ENCODE measurements at regions not wholly inside any gene's neighbourhood (a gene's known extent, or its start where the extent isn't known, plus 50 kb on each side); places are given as distances from the start of the nearest gene placed in this dataset.
"Not testable (repeated sequence)": the region's sequence is repeated elsewhere in the genome, so short reads cannot be mapped to it uniquely, and the experiment has no call there.

DNA sequence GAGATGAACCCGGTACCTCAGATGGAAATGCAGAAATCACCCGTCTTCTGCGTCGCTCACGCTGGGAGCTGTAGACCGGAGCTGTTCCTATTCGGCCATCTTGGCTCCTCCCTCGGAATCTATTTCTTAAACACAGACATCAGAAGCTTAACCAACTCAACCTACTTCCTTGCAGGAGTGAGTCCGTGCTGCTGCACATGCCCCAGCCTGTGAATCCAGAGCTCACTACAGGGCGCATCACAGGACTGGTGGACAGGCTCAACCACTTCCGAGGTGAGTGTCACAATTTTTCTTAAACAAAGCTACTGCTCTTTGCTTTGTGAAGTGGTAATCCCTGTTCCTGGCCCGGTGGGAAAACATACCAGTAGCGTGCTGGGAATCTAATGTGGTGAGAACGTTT is 353.4 kb downstream of the SRGAP2C start:
- not testable (repeated sequence) for H3K4me3 ChIP-seq (ENCODE audit: low read length); H3K27me3 ChIP-seq (ENCODE audit: insufficient read depth, low read length); H3K9me3 ChIP-seq (ENCODE audit: low read depth, low read length); H3K4me1 ChIP-seq (ENCODE audit: insufficient read depth, low read length)

DNA sequence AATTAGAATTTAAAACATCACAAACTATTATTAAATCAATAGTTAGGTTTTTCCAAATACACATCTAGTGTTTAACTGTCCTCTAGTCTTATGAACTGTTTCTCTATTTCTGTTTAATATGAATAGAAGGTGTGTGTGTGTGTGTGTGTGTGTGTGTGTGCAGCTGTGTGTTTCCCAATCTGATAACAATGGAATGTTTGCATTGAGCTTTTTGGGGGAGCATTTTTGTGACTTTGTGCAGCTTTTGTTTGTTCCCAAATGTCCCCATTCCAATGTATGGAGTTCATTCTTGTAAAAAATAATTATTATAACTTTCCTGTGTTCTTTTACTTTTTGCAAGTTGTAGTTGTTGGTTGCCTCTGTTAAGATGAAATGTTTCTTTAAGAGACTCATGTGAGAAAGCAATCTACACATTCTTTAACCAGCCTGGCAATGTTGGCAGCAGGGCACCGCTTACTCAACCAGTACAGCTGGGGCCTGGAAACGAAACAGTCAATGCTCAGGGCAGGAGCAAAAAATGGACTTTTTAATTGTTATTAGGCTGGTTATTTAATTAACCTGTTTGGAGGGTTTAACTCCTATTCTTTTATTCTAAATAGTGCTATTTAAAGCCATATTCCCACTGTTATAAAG is 354.3 kb downstream of the SRGAP2C start:
- Histone ChIP-seq H3K9me3 (ENCODE audit: low read depth, low read length) (no peaks in the 10 kb centered on the region), H3K27me3 (ENCODE audit: insufficient read depth, low read length) (no peaks in the 10 kb centered on the region), H3K4me3 (ENCODE audit: low read length) (no peak overlapping the region), H3K4me1 (ENCODE audit: insufficient read depth, low read length) (no peaks in the 10 kb centered on the region)

DNA sequence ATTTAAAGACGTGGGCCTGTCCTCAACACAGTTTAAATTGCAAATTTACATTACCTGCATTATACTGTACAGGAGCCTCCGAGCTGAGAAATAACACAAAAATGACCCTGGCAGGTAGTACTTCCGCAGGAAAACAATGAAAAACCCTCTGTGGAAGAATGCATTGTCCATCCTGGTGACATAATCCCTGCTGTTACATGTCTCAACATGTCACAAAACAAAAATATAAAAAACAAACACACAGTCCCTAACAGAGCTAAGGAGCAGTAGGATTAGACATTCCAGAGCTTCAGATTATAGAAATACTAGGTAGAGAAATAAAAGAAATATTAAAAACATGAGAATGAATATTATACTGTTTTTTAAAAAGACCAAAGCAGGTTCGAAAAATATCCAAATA is 359.2 kb downstream of the SRGAP2C start:
- not testable (repeated sequence) for H3K4me1 ChIP-seq (ENCODE audit: insufficient read depth, low read length); H3K27me3 ChIP-seq (ENCODE audit: insufficient read depth, low read length); H3K4me3 ChIP-seq (ENCODE audit: low read length); H3K9me3 ChIP-seq (ENCODE audit: low read depth, low read length)

DNA sequence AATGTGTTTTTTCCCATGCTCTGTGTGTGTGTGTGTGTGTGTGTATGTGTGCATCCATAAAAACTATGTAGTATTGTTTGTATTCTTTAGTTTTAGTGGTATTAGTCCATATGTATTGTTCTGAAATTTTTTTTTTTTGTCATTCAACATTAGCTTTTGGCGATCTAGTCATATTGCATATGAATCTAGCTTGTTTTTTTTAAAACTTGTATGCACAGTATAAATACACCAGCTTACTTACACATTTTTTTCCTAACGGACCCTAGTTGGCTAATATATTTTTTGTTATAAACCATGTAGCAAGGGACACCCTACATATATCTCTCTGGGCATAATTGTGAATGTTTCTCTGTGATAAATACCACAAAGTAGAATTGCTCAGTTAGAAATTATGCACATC is 359.7 kb downstream of the SRGAP2C start:
- Histone ChIP-seq H3K4me3 (ENCODE audit: low read length) (no peak overlapping the region), H3K4me1 (ENCODE audit: insufficient read depth, low read length) (no peaks in the 10 kb centered on the region), H3K9me3 (ENCODE audit: low read depth, low read length) (no peaks in the 10 kb centered on the region), H3K27me3 (ENCODE audit: insufficient read depth, low read length) (no peaks in the 10 kb centered on the region)

DNA sequence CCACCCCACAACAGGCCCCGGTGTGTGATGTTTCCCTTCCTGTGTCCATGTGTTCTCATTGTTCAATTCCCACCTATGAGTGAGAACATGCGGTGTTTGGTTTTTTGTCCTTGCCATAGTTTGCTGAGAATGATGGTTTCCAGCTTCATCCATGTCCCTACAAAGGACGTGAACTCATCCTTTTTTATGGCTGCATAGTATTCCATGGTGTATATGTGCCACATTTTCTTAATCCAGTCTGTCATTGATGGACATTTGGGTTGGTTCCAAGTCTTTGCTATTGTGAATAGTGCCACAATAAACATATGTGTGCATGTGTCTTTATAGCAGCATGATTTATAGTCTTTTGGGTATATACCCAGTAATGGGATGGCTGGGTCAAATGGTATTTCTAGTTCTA is 361.1 kb downstream of the SRGAP2C start:
- not testable (repeated sequence) for H3K4me1 ChIP-seq (ENCODE audit: insufficient read depth, low read length); H3K27me3 ChIP-seq (ENCODE audit: insufficient read depth, low read length); H3K9me3 ChIP-seq (ENCODE audit: low read depth, low read length); H3K4me3 ChIP-seq (ENCODE audit: low read length)

DNA sequence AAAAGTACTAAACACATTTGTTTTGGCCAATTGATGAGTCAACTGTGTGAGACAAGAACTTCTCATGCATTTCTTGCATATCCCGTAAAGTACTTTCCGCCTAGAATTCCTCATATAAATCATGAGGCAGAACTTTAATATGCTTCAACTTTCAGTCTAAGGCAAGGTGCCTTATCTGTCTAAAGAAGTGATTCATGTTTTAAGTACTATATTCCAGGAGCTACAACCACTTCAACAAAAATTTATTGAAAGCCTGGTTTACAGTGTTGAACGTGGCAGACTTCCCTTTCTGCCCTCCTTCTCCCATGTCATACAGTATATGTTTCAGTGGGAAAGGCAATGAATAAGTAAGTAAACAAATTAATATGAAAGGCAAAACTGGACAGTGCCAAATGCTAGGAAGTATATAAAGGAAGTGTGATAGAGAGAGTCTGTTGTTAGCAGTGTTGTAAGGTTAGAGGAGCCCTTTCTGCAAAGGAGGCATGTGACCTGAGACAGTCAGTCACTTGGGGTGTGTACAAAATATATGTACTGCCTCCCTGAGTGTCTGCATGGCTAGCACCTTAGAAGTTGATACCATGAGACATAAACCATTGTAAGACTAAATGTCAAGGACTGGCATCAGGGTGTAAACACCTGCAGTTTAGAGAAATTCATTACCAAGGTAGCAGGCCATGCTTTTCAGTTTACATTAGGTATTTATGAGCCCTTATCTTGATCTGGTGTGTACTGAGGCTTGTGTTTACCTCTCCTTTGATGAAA is 362.2 kb downstream of the SRGAP2C start:
- Histone ChIP-seq H3K4me3 (ENCODE audit: low read length) (no peak overlapping the region), H3K4me1 (ENCODE audit: insufficient read depth, low read length) (peaks cover 4% of the 10 kb centered on the region), H3K27me3 (ENCODE audit: insufficient read depth, low read length) (no peaks in the 10 kb centered on the region), H3K9me3 (ENCODE audit: low read depth, low read length) (no peaks in the 10 kb centered on the region)

DNA sequence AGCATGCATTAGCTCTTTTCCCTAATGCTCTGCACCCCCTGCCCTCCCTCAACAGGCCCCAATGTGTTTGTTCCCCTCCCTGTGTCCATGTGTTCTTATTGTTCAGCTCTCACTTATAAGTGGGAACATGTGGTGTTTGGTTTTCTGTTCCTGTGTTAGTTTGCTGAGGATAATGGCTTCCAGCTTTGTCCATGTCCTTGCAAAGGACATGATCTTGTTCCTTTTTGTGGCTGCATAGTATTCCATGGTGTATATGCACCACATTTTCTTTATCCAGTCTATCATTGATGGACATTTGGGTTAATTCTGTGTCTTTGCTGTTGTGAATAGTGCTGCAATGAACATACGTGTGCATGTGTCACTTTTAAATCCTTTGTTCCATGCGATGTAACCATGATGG is 363.0 kb downstream of the SRGAP2C start:
- not testable (repeated sequence) for H3K27me3 ChIP-seq (ENCODE audit: insufficient read depth, low read length); H3K4me1 ChIP-seq (ENCODE audit: insufficient read depth, low read length); H3K4me3 ChIP-seq (ENCODE audit: low read length)

DNA sequence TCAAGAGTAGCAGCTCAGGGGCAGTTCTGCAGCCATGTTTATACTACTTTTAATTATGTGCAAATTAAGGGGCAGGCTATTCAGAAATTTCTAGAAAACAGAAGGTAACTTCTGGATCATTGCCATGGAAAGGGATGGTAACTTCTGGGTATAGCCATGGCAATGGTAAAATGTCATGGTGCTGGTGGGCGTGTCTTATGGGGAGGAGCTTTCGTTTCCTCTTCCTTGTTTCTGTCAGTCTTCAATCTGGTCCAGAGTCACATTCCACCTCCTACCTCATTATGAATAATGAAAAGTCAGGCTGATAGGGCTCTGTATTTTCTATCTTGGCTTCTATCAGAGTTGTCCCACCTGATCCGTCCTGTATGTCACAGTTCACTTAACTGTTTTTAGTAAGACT is 366.0 kb downstream of the SRGAP2C start:
- not testable (repeated sequence) for H3K27me3 ChIP-seq (ENCODE audit: insufficient read depth, low read length); H3K4me1 ChIP-seq (ENCODE audit: insufficient read depth, low read length); H3K9me3 ChIP-seq (ENCODE audit: low read depth, low read length); H3K4me3 ChIP-seq (ENCODE audit: low read length)

More for the DNA sequence above, 363.0 kb downstream of the SRGAP2C start:
- not testable (repeated sequence) for H3K9me3 ChIP-seq (ENCODE audit: low read depth, low read length)

DNA sequence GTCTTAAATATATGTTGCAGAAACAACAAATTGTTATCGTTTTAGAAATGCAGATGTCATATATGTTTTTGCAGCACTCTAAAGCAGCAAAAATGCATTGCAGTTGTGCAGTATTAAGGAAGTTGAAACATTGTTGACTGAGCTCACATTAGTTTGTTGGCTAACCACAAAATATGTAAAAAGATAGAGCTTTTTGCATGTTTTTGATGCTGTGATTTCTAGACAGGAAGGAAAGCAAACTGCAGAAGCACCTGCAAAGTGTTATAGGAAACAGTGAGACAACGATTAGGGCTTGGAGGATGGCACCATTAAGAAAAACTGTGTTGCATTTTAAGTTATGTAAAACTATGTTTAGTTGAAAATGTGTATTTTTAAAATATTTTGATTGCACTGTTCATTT is 366.7 kb downstream of the SRGAP2C start:
- not testable (repeated sequence) for H3K4me1 ChIP-seq (ENCODE audit: insufficient read depth, low read length); H3K27me3 ChIP-seq (ENCODE audit: insufficient read depth, low read length); H3K4me3 ChIP-seq (ENCODE audit: low read length); H3K9me3 ChIP-seq (ENCODE audit: low read depth, low read length)

DNA sequence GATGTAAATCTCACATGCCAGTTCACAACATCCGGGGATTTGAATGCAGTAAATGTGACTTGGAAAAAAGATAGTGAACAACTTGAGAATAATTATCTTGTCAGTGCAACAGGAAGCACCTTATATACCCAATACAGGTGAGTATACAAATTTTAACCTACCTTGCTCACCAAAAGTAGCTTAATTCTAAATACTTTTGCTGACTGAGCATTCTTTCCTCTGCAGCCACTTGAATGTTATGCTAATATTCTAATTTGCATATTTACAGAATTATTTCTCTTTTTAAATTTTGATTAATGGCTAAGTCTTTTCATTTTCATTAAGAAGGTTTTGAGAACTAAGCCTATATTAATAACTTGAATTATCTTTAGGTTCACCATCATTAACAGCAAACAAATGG is 371.8 kb downstream of the SRGAP2C start:
- H3K27me3 ChIP-seq (ENCODE audit: insufficient read depth, low read length); H3K4me1 ChIP-seq (ENCODE audit: insufficient read depth, low read length); H3K4me3 ChIP-seq (ENCODE audit: low read length); H3K9me3 ChIP-seq (ENCODE audit: low read depth, low read length): not testable (repeated sequence)

DNA sequence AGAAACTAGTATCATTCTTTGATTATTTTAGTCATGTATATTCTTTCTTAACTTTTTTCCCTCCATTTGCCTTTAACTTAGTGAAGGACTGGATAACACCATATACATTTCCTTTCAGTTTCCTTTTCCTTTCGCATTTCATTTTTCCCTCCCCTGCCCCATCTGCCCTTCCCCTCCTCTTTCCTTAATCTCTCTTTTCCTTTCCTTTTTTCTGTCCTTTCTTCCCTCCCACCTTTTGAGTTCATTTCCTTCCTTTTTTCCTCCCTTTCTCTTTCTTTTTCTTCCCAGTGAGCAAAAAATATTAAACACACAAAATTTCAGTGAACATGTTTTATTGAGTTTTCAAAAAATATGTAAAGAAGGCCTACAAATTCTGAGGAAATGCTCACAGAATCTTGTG is 373.3 kb downstream of the SRGAP2C start:
- not testable (repeated sequence) for H3K4me3 ChIP-seq (ENCODE audit: low read length); H3K27me3 ChIP-seq (ENCODE audit: insufficient read depth, low read length); H3K9me3 ChIP-seq (ENCODE audit: low read depth, low read length); H3K4me1 ChIP-seq (ENCODE audit: insufficient read depth, low read length)

DNA sequence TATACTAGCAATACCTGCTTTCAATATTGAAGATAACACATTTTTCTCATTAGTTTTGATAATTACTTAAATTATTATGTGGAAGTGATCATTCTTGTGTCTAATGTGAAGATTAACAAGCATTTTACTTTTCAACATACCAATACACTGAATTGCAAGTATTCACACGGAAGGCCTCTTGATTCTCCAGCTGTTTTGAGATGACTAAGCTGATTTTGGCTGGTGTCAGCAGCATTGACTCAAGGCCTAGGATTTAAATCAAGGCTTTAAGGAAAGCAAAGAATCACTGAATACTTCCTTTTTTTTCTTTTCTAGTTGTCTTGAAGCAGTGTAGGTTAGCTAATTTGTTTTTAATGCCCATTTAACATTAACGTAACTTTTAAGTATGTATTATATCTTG is 373.7 kb downstream of the SRGAP2C start:
- Histone ChIP-seq H3K9me3 (ENCODE audit: low read depth, low read length) (no peaks in the 10 kb centered on the region), H3K4me3 (ENCODE audit: low read length) (no peak overlapping the region), H3K4me1 (ENCODE audit: insufficient read depth, low read length) (no peaks in the 10 kb centered on the region), H3K27me3 (ENCODE audit: insufficient read depth, low read length) (no peaks in the 10 kb centered on the region)

DNA sequence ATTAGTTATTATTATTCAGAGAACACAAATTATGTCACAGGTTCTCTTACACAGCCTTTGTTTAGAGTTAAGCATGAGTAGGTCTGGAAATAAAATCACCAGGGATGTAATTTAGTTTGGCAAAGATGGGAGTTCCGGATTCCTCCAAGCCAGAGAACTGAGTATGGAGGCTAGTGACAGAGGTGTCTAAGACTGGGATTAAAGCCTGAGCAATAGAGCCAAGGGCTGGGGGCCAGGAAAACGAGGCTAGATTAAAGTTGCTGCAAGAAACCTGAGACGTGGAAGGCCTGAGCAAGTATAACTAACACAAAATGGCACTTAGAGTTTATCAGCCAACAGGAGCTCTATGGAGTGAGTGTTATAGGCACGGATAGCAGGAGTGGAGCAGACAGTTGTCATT is 381.6 kb downstream of the SRGAP2C start:
- Histone ChIP-seq H3K9me3 (ENCODE audit: low read depth, low read length) (no peaks in the 10 kb centered on the region), H3K4me1 (ENCODE audit: insufficient read depth, low read length) (no peaks in the 10 kb centered on the region), H3K27me3 (ENCODE audit: insufficient read depth, low read length) (no peaks in the 10 kb centered on the region), H3K4me3 (ENCODE audit: low read length) (no peak overlapping the region)

DNA sequence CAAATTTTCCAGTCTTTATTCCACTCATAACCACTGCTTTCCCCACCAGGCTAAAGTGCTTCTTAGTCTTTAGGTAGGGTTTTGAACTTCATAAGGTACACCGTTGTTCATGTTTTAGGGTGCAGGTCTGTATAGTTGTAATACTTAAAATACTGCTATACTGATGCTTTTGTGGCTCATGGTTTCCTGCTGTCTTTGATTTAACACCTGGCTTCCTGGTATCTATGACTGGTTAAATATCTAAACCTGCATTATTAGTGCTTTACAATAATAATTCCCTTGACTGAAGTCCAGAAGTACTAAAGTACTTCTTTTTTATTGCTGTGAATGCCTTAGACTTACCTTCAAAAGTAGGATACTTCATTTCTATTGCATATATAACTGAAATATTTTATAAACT is 384.7 kb downstream of the SRGAP2C start:
- Histone ChIP-seq H3K4me1 (ENCODE audit: insufficient read depth, low read length) (no peaks in the 10 kb centered on the region), H3K9me3 (ENCODE audit: low read depth, low read length) (no peaks in the 10 kb centered on the region), H3K27me3 (ENCODE audit: insufficient read depth, low read length) (no peaks in the 10 kb centered on the region), H3K4me3 (ENCODE audit: low read length) (no peak overlapping the region)

DNA sequence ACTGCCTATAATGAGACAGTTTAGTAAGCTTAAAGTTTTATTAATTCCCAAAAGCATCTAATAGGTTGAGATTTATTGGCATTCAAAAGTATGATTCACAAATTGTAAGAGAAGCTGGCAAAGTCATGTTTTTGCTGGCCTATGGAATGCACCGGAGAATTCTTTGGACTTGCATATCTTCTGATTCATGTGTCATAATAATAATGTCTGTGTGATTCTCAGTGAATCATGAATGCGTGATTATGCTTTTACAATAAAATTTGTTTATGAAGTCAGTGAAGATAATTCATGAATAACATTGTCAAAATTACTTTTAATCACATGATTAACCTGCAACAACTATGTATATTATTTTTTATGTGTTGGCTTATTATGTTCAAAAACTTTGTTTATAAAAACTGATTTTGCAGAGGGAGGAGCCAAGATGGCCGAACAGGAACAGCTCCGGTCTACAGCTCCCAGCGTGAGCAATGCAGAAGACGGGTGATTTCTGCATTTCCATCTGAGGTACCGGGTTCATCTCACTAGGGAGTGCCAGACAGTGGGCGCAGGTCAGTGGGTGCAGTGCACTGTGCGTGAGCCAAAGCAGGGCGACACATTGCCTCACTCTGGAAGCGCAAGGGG is 389.2 kb downstream of the SRGAP2C start:
- H3K9me3 ChIP-seq (ENCODE audit: low read depth, low read length); H3K27me3 ChIP-seq (ENCODE audit: insufficient read depth, low read length); H3K4me1 ChIP-seq (ENCODE audit: insufficient read depth, low read length); H3K4me3 ChIP-seq (ENCODE audit: low read length): not testable (repeated sequence)

DNA sequence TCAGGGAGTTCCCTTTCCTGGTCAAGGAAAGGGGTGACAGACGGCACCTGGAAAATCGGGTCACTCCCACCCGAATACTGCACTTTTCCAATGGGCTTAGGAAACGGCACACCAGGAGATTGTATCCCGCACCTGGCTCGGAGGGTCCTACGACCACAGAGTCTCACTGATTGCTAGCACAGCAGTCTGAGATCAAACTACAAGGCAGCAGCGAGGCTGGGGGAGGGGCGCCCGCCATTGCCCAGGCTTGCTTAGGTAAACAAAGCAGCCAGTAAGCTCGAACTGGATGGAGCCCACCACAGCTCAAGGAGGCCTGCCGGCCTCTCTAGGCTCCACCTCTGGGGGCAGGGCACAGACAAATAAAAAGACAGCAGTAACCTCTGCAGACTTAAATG is 389.7 kb downstream of the SRGAP2C start:
- not testable (repeated sequence) for H3K4me3 ChIP-seq (ENCODE audit: low read length); H3K4me1 ChIP-seq (ENCODE audit: insufficient read depth, low read length); H3K9me3 ChIP-seq (ENCODE audit: low read depth, low read length); H3K27me3 ChIP-seq (ENCODE audit: insufficient read depth, low read length)
